HT1080 (cell line): ENCODE measurements at regions not wholly inside any gene's neighbourhood (a gene's known extent, or its start where the extent isn't known, plus 50 kb on each side); places are given as distances from the start of the nearest gene placed in this dataset.
A peak's percentile ranks its signal among the peaks of the same experiment; 100 is the strongest.

ENCODE experiments used
- DNase-seq: peaks from one replicate; pipeline ENCODE4 v3.0.0-alpha.2; 2015; ENCODE audit warnings: low read depth

GRCh38 chr13:53143757-53144339 is 115.2 kb downstream of the OLFM4 start:
- no peak for DNase-seq

GRCh38 chr13:53144826-53145225 is 116.2 kb downstream of the OLFM4 start:
- no peak for DNase-seq

GRCh38 chr13:53150568-53150967 is 122.0 kb downstream of the OLFM4 start:
- DNase-seq = peak; percentile 12

- DNase-seq = peak; percentile 65
These were observed 122.9 kb downstream of the OLFM4 start for GRCh38 chr13:53151336-53152056.

DNA sequence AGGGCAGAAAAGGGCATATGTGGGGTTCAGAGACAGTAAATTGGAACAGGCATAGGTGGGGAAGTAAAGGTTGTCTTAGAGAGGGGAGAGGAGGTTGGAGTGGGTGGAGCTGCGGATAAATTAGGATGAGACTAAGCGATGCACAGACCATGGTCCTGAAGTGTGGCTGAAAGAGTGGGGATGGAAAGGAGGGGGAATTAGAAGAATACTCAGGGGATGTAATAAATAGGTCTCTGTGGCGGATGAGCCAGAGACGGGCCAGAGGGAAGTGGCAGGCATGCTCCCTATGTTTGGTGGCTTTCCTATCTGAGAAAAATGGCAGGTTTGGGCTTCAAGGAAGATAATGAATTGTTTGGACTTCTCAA is 123.4 kb downstream of the OLFM4 start:
- DNase-seq = no peak

- no peak for DNase-seq
These were observed 129.6 kb downstream of the OLFM4 start for GRCh38 chr13:53158201-53158600.

GRCh38 chr13:53159431-53159830 is 130.8 kb downstream of the OLFM4 start:
- no peak for DNase-seq

GRCh38 chr13:53160211-53160610 is 131.6 kb downstream of the OLFM4 start:
- DNase-seq = no peak

DNA sequence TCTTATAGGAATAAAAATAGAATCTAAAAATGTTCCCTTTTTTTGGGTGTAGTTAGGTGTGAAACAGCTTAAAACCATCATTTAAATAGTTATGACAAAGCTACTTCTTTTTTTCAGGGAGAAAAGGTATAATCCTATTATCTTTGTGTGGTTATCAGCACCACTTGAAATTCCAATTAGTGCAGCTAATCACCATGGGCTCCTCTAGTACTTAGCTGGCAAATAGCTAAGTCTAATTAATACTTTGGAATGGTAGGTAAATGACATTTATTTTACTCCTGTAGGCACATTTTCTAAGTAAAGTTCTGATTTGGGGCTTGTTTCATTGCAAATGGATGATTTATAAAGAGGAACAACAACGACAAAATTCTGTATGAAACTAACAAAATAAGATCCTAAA is 132.6 kb downstream of the OLFM4 start:
- no peak for DNase-seq

DNA sequence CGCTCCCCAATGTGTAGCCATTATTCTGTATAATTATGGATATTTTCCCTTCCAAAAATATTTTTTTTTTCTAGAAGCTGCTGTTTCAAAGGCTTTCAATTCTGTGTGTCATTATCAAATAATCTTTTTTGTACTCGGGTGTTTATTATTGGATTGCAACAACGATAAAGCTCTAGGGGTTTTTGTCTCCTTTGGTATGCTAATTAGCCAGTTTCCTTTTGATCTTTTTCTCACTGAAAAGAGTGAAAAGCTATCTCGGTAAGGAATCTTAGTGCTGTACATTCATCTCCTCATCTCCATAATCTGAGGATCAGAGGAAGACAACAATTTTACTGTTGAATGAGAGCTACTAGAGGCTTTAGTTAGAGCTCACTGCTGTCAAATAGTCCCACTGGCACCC is 136.6 kb downstream of the OLFM4 start:
- DNase-seq = no peak

GRCh38 chr13:53167561-53167960 is 138.9 kb downstream of the OLFM4 start:
- no peak for DNase-seq

DNA sequence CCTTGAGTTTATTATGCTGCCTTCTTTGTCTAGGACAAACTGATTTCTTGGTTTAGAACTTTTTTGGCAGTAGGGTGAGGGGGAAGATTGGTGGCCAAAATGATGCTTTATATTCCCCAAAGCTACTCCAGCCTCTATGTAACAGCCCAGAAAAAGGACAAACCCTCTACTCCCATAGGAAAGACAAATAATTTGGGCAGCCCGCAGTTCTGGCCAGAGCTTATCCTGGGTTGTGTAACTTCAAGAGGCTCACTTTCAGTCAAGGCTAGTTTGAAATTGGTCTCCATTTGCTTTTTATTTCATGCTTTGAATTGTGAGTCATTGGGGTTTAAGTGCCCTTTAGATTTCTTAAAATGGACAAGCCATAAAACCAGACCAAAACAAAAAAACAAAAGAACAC is 142.3 kb downstream of the OLFM4 start:
- no peak for DNase-seq

GRCh38 chr13:53174545-53174944 is 145.9 kb downstream of the OLFM4 start:
- no peak for DNase-seq

DNA sequence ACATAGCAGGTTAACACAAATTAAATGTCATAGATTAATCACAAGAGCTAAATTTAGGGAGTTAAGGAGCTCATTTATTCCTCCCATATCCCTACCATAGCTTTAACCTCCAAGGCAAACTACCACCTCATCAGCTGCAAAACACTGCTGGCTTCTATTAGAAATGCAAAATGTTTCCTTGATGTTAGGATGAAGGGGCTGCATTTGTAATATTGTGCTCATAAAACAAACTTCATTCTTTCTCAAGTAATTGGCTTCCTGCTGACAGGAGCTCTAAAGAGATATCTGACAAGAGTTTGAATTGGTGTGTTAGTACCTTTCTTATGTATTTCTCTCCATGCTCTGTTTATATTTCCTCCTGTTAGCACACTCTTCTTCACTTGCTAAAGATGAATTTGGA is 152.1 kb downstream of the OLFM4 start:
- DNase-seq = no peak

DNA sequence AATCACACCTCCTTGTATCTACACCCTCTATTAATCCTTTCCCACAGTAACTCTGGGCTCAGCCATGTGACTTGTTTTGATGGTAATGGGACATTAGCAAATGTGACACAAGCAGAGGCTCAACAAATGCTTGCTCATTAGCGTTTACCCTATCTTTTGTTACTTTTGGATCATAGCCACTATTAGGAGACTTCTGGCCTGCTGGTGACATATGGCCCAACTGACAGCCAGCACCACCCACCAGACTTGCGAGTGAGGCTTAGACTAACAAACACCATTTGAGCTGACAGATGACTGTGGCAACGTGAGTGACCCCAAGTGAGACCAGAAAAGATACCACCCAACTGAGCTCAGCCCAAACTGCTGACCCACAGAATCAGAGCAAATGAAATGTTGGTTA is 154.1 kb downstream of the OLFM4 start:
- DNase-seq = no peak

DNA sequence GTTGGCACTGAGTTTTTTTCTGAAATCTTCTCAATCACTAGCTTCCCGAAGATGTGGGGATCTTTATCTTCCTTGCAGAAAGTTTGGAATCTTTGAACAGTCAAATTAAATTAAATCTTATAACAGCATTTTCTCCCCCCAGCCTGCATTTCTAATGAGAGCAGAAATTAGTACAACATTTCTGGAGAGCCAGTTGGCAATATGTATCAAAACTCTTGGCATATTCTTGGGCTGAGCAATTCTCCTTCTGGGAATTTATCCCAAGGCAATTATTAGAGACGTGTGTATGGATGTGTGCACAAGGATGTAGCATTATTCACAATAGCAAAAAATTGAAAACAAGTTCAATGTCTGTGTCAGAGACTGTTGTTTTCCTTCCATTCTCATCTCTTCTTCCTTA is 159.5 kb downstream of the OLFM4 start:
- no peak for DNase-seq

- DNase-seq = no peak
These were observed 160.5 kb downstream of the OLFM4 start for GRCh38 chr13:53189162-53189561.

GRCh38 chr13:53191091-53191490 is 162.5 kb downstream of the OLFM4 start:
- peak; percentile 87 for DNase-seq

DNA sequence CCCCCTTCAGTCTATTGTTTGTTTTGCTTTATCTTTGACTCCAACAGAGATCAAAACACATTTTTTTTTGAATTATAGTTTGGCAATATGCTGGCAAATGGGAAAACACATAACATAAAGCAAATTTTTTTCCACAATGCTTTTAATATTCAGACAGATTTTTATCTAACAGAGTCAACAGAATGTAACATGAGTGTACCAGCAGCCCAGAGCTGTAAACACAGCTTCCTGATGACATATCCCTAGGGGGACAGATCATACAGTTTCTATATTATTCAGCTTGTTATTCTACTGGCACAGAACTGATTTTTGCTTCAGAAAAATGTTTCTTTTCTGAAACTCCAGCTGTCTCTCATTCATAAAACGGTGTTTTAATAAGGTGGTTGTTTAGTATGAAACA is 168.8 kb downstream of the OLFM4 start:
- DNase-seq = no peak

- DNase-seq = no peak
These were observed 169.4 kb downstream of the OLFM4 start for GRCh38 chr13:53198017-53198416.

GRCh38 chr13:53198736-53199135 is 170.1 kb downstream of the OLFM4 start:
- DNase-seq = no peak

DNA sequence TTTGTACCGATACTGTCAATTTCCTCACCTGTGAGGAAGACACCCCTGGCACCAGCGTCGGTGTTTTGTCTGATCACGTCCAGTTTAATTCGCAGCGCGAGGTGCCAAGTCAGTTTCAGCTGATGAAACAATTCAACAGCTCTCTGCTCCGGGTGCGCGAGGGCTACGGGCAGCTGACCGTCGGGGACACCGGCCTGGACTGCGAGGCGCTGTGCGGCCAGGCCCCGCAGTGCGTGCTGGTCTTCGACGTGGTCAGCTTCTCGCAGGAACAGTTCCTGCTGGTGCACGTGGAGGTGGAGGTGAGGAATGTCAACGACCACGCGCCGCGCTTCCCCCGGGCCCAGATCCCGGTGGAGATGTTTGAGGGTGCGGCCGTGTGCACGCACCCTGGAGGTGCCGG is 171.5 kb downstream of the OLFM4 start:
- no peak for DNase-seq
